ENCODE measurements at regions not wholly inside any gene's neighbourhood (a gene's known extent, or its start where the extent isn't known, plus 50 kb on each side); places are given as distances from the start of the nearest gene placed in this dataset.
"Not testable (repeated sequence)": the region's sequence is repeated elsewhere in the genome, so short reads cannot be mapped to it uniquely, and the experiment has no call there.

DNA sequence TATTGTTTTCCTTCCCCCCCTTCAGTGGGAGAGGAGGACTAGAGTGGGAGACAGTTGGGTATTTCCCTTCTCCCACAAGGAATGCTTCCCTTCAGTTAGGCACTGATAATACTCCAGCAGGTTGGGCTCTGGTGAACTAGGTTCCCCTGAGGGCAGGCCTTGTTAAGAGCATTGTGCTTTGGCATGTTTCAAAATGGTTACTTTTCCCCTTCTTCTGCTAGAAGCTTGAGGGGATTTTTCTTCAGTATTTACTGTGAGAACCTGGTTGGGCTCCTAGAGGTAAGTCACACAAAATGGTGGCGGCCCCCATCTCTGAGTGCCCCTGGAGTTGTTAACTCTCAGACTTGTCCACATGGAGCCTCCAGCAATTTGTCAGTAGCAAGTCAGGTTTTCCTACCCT, 156.2 kb downstream of the CYB561 start:
- FAIRE-seq (no peak), DNase-seq (ENCODE audit: insufficient read length, low spot score) (no peak)
- TF ChIP-seq SPI1 (IDR thresholded peaks at IDR 0.05; ENCODE audit: low read depth, low read length) (no peak), POLR2A (IDR thresholded peaks at IDR 0.05; ENCODE audit: low read depth, low read length) (no peak), PAX5 (IDR thresholded peaks at IDR 0.05; ENCODE audit: insufficient read depth, low read length, severe bottlenecking) (no peak), POLR2AphosphoS5 (IDR thresholded peaks at IDR 0.05; ENCODE audit: low read depth, low read length) (no peak), POU2F2 (IDR thresholded peaks at IDR 0.05; ENCODE audit: low read depth, low read length) (no peak), TAF1 (IDR thresholded peaks at IDR 0.05; ENCODE audit: low read depth, low read length) (no peak)

DNA sequence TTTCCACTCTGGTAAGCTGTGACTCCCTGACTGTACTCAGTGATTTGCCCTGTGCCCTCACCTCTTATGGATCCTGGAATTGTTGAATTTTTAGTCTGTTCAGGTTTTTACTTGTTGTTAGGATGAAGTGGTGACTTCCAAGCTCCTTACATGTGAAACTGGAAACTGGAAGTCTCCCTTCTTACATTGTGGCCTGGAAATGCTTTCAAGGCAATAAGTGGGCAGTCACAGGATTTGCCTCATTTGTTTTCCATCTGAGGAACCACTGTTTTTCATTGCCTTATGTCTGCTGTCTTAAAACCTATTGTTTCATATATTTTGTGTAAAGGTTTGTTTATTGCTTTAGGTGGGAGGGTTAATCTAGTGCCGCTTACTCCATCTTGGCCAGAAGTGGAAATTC, 155.8 kb downstream of the CYB561 start:
- FAIRE-seq = no peak
- TF ChIP-seq PAX5 (IDR thresholded peaks at IDR 0.05; ENCODE audit: insufficient read depth, low read length, severe bottlenecking) (no peak), POU2F2 (IDR thresholded peaks at IDR 0.05; ENCODE audit: low read depth, low read length) (no peak), SPI1 (IDR thresholded peaks at IDR 0.05; ENCODE audit: low read depth, low read length) (no peak), TAF1 (IDR thresholded peaks at IDR 0.05; ENCODE audit: low read depth, low read length) (no peak), POLR2A (IDR thresholded peaks at IDR 0.05; ENCODE audit: low read depth, low read length) (no peak), POLR2AphosphoS5 (IDR thresholded peaks at IDR 0.05; ENCODE audit: low read depth, low read length) (no peak)

DNA sequence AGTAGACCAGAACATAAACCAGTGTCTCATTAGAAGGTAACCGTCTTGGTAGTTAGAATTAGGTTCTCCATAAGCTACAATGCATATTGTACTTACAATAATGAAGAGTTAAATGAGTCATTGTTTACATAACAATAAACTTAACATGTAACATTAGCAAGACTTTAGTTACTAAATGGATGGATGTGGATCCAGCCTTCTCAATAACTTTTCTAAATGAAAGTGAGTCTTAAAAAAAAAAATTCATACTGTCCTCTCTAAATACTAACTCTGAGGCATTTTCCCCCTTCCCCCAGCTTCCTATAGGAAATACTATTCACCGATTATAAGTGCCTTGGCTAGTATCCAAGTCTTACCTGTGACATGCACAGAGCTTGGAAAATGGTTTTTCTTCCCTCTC, 155.3 kb downstream of the CYB561 start:
- no peak for TF ChIP-seq SPI1 (IDR thresholded peaks at IDR 0.05; ENCODE audit: low read depth, low read length)
- no peak for TF ChIP-seq POLR2A (IDR thresholded peaks at IDR 0.05; ENCODE audit: low read depth, low read length)
- no peak for DNase-seq (ENCODE audit: insufficient read length, low spot score)
- no peak for FAIRE-seq

More for the DNA sequence above, 155.8 kb downstream of the CYB561 start:
- no peak for DNase-seq (ENCODE audit: insufficient read length, low spot score)

DNA sequence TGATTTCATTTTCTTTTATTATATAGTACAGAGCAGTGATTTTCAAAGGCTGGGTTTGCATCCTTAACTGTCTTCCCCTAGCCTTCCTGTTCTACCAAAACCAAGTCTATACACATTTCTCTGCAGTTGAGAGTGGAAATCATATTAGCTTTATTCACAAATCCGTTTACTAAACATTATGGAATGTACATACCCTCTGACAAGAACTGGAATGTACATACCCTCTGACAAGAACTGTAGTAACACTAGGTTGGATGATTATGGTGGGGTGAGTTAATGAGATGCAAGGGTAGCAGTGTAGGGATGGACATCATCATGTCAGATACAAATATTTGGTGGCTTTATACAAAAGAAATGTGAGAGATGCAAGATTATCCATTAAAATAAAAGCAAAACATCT, 154.8 kb downstream of the CYB561 start:
- DNase-seq (ENCODE audit: insufficient read length, low spot score) (no peak), FAIRE-seq (no peak)
- no peak for TF ChIP-seq TAF1 (IDR thresholded peaks at IDR 0.05; ENCODE audit: low read depth, low read length)
- no peak for TF ChIP-seq POU2F2 (IDR thresholded peaks at IDR 0.05; ENCODE audit: low read depth, low read length)

DNA sequence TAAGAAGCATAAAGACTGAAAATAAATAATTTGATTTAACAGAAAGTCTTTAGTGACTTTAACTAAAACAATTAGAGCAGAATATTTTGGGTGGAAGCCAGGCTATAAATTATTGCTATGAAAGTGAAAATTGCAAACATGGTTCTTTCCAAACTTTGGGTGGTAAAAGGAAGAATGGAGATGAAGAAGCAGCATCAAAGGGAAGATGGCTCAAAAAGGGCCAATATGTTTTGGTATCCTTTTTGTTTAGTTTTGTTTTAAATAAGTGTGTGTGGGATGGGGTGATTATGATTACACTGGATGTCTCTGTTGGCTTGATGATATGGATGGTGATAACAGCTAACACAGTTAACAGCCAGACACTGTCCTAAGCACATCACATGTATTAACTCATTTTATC, 153.7 kb downstream of the CYB561 start:
- TF ChIP-seq POLR2A (IDR thresholded peaks at IDR 0.05; ENCODE audit: low read depth, low read length) (no peak), TAF1 (IDR thresholded peaks at IDR 0.05; ENCODE audit: low read depth, low read length) (no peak), POLR2AphosphoS5 (IDR thresholded peaks at IDR 0.05; ENCODE audit: low read depth, low read length) (no peak), POU2F2 (IDR thresholded peaks at IDR 0.05; ENCODE audit: low read depth, low read length) (no peak), SPI1 (IDR thresholded peaks at IDR 0.05; ENCODE audit: low read depth, low read length) (no peak), PAX5 (IDR thresholded peaks at IDR 0.05; ENCODE audit: insufficient read depth, low read length, severe bottlenecking) (no peak)
- DNase-seq (ENCODE audit: insufficient read length, low spot score) (no peak), FAIRE-seq (no peak)

DNA sequence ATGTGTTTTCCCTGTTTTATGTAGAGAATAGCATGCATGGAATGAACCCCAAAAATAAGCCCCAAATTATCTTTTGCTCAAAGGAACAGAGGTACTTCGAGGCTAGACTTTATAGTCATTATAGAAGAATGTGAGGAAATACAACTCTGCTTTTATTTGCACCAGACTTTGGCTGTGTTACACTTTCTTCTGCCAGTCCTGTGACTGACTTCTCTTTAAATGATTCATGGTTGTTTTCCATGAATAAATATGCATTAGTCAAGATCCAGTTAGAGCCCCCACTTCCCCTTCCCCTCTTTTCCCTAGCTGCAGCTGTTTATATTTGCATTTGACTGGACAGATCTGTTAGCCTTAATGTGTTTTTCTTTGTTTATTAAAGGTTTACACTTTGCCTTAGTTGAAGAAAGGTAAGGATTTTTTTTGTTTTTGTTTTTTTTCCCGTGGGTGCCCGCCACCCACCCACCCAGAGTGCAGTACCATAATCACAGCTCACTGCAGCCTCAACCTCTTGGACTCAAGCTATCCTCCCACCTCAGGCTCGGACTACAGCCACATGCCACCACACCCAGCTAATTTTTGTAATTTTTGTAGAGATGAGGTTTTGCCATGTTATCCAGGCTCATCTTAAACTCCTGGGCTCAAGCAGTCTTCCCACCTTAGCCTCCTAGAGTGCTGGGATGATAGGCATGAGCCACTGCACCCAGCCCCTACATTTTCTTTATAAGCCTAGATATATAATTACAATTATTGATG, 152.6 kb downstream of the CYB561 start:
- TF ChIP-seq SPI1 (IDR thresholded peaks at IDR 0.05; ENCODE audit: low read depth, low read length) (no peak), TAF1 (IDR thresholded peaks at IDR 0.05; ENCODE audit: low read depth, low read length) (no peak), POU2F2 (IDR thresholded peaks at IDR 0.05; ENCODE audit: low read depth, low read length) (no peak), POLR2A (IDR thresholded peaks at IDR 0.05; ENCODE audit: low read depth, low read length) (no peak), PAX5 (IDR thresholded peaks at IDR 0.05; ENCODE audit: insufficient read depth, low read length, severe bottlenecking) (no peak)
- no peak for FAIRE-seq

DNA sequence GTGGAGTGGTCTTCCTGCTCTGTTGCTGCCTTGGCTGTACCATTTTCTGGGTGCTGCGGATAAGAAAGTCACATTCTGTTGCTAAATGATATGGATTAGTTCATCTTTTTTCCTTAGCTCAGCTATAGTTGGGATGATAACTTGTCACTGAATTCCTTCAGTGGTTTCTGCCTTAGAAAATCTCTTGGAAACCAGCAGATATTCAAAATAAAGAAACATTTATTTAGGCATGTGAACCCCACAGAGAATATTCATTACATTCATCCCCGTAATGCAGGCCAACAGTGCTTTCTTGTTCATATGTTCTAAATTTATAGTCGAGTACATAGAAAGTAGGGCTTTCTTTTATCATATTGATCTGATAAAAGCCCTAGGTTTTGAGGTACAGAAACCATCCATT, 151.3 kb downstream of the CYB561 start:
- DNase-seq (ENCODE audit: insufficient read length, low spot score) (no peak), FAIRE-seq (no peak)

More for the DNA sequence above, 152.6 kb downstream of the CYB561 start:
- no peak for DNase-seq (ENCODE audit: insufficient read length, low spot score)

DNA sequence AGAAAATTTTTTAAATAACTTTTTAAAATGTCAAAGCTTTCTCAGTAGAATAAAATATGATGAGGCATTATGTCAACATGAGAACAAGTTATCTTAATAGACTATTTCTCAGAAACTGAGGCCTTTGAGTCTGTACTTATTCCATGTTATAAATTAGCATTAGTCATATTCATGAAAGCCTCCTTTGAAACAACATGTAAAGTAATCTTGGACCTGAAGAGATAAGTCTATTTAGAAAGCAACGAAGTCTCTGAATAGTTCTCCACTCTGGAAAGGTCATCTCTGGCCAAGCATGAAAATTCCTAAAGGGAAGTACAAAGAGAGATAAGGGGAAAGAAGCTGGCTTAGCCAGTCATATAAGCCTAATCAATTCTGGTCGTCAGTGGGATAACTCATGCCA, 150.8 kb downstream of the CYB561 start:
- DNase-seq (ENCODE audit: insufficient read length, low spot score) (no peak), FAIRE-seq (no peak)
- no peak for TF ChIP-seq POLR2AphosphoS5 (IDR thresholded peaks at IDR 0.05; ENCODE audit: low read depth, low read length)
- no peak for TF ChIP-seq POU2F2 (IDR thresholded peaks at IDR 0.05; ENCODE audit: low read depth, low read length)
- no peak for TF ChIP-seq SPI1 (IDR thresholded peaks at IDR 0.05; ENCODE audit: low read depth, low read length)
- no peak for TF ChIP-seq TAF1 (IDR thresholded peaks at IDR 0.05; ENCODE audit: low read depth, low read length)
- no peak for TF ChIP-seq POLR2A (IDR thresholded peaks at IDR 0.05; ENCODE audit: low read depth, low read length)
- TF ChIP-seq PAX5 (IDR thresholded peaks at IDR 0.05; ENCODE audit: insufficient read depth, low read length, severe bottlenecking) = no peak

More for the DNA sequence above, 151.3 kb downstream of the CYB561 start:
- TF ChIP-seq POLR2A (IDR thresholded peaks at IDR 0.05; ENCODE audit: low read depth, low read length) (no peak), TAF1 (IDR thresholded peaks at IDR 0.05; ENCODE audit: low read depth, low read length) (no peak), SPI1 (IDR thresholded peaks at IDR 0.05; ENCODE audit: low read depth, low read length) (no peak), PAX5 (IDR thresholded peaks at IDR 0.05; ENCODE audit: insufficient read depth, low read length, severe bottlenecking) (no peak), POU2F2 (IDR thresholded peaks at IDR 0.05; ENCODE audit: low read depth, low read length) (no peak), POLR2AphosphoS5 (IDR thresholded peaks at IDR 0.05; ENCODE audit: low read depth, low read length) (no peak)

DNA sequence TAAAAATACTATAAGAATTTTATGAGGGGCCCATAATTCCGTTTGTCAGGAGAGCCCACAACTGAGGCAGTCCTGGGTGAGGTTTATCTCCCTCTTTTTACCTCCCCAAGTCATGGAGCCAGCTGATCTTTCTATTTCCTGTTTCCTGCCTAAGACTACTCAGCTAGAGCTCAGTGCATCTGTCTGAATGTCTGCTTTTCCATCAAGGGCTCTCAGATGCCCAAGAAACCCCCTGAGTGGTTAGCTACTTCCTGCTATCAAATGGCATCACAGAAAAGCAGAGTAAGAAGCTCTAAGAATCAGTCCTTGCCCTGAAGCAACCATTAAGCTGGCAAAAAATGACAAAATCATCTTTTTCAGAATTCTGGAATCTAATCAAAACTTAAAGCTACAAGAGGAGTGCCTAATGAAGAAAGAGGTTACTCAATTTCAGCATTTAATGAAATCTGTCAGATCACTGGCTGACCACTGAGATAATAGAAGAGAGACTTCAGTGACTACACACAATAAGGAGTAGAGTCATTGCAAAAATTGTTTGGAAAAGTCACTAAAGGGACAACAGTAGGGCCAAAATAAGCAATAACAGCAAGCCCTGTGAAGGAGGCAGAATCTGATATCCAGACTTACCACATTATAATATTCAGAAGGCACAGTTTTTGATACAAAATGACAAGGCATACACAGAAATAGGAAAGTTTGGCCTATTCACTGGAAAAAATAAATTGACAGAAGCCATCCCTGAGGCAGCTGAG, 150.1 kb downstream of the CYB561 start:
- no peak for DNase-seq (ENCODE audit: insufficient read length, low spot score)
- no peak for TF ChIP-seq POLR2AphosphoS5 (IDR thresholded peaks at IDR 0.05; ENCODE audit: low read depth, low read length)
- TF ChIP-seq SPI1 (IDR thresholded peaks at IDR 0.05; ENCODE audit: low read depth, low read length) = no peak
- no peak for TF ChIP-seq POLR2A (IDR thresholded peaks at IDR 0.05; ENCODE audit: low read depth, low read length)
- no peak for TF ChIP-seq PAX5 (IDR thresholded peaks at IDR 0.05; ENCODE audit: insufficient read depth, low read length, severe bottlenecking)
- no peak for TF ChIP-seq POU2F2 (IDR thresholded peaks at IDR 0.05; ENCODE audit: low read depth, low read length)
- no peak for TF ChIP-seq TAF1 (IDR thresholded peaks at IDR 0.05; ENCODE audit: low read depth, low read length)
- no peak for FAIRE-seq

DNA sequence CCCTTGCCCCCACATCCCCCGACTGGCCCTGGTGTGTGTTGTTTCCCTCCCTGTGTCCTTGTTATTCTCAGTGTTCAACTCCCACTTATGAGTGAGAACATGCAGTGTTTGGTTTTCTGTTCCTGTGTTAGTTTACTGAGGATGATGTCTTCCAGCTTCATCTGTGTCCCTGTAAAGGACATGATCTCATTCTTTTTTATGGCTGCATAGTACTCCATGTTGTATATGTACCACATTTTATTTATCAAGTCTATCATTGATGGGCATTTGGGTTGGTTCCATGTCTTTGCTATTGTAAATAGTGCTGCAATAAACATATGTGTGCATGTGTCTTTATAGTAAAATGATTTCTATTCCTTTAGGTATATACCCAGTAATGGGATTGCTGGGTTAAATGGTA, 147.2 kb downstream of the CYB561 start:
- DNase-seq (ENCODE audit: insufficient read length, low spot score); FAIRE-seq: not testable (repeated sequence)
